ENCODE measurements at regions not wholly inside any gene's neighbourhood (a gene's known extent, or its start where the extent isn't known, plus 50 kb on each side); places are given as distances from the start of the nearest gene placed in this dataset.

GRCh38 chr13:83333614-83334388 is 548.5 kb downstream of the SLITRK1 start:
- no peak for DNase-seq

- DNase-seq: no peak
These were observed 549.5 kb downstream of the SLITRK1 start for GRCh38 chr13:83332751-83333150.

- DNase-seq: no peak
These were observed 555.2 kb downstream of the SLITRK1 start for GRCh38 chr13:83327091-83327490.

- DNase-seq: no peak
These were observed 557.0 kb downstream of the SLITRK1 start for GRCh38 chr13:83325125-83325853.

GRCh38 chr13:83311886-83312577 is 570.2 kb downstream of the SLITRK1 start:
- no peak for DNase-seq

GRCh38 chr13:83298617-83299016 is 583.7 kb downstream of the SLITRK1 start:
- no peak for DNase-seq

GRCh38 chr13:83297586-83298290 is 584.5 kb downstream of the SLITRK1 start:
- no peak for DNase-seq

GRCh38 chr13:83295686-83296085 is 586.6 kb downstream of the SLITRK1 start:
- no peak for DNase-seq

GRCh38 chr13:83286737-83287136 is 595.5 kb downstream of the SLITRK1 start:
- no peak for DNase-seq

- DNase-seq: no peak
These were observed 600.6 kb downstream of the SLITRK1 start for GRCh38 chr13:83281654-83282053.

- no peak for DNase-seq
These were observed 607.6 kb downstream of the SLITRK1 start for GRCh38 chr13:83274679-83275078.

- no peak for DNase-seq
These were observed 609.5 kb downstream of the SLITRK1 start for GRCh38 chr13:83272652-83273240.

- no peak for DNase-seq
These were observed 610.2 kb downstream of the SLITRK1 start for GRCh38 chr13:83272076-83272475.

- no peak for DNase-seq
These were observed 617.0 kb downstream of the SLITRK1 start for GRCh38 chr13:83265279-83265678.

GRCh38 chr13:83248751-83249150 is 633.5 kb downstream of the SLITRK1 start:
- DNase-seq: no peak

GRCh38 chr13:83232626-83233025 is 649.6 kb downstream of the SLITRK1 start:
- no peak for DNase-seq

GRCh38 chr13:83229574-83230305 is 652.5 kb downstream of the SLITRK1 start:
- peak; percentile 7 for DNase-seq

GRCh38 chr13:83223546-83223945 is 658.7 kb downstream of the SLITRK1 start:
- no peak for DNase-seq

- DNase-seq: no peak
These were observed 660.4 kb downstream of the SLITRK1 start for GRCh38 chr13:83221813-83222241.

GRCh38 chr13:83221256-83221655 is 661.0 kb downstream of the SLITRK1 start:
- DNase-seq: no peak

GRCh38 chr13:83220241-83220640 is 662.0 kb downstream of the SLITRK1 start:
- no peak for DNase-seq
